ENCODE measurements at regions not wholly inside any gene's neighbourhood (a gene's known extent, or its start where the extent isn't known, plus 50 kb on each side); places are given as distances from the start of the nearest gene placed in this dataset.

- H3K4me3 ChIP-seq (ENCODE audit: low read length in 2 of 2), result peak overlapping the region; percentile 72 to 73
- H3K36me3 ChIP-seq (ENCODE audit: control insufficient read depth in 2 of 2, insufficient read depth in 2 of 2, low read length in 2 of 2), result no peaks in the 10 kb centered on the region
- no peak overlapping the region for H3K27ac ChIP-seq (ENCODE audit: low read length)
- peaks cover 14% of the 10 kb centered on the region for H3K4me1 ChIP-seq (ENCODE audit: control insufficient read depth, insufficient read depth, low read length)
- peak overlapping the region; percentile 21 to 56 for H3K9ac ChIP-seq (ENCODE audit: low read length in 2 of 2)
- H3K9me3 ChIP-seq (ENCODE audit: control insufficient read depth in 2 of 2, low read length in 2 of 2), result no peaks in the 10 kb centered on the region
- H3K27me3 ChIP-seq (ENCODE audit: control insufficient read depth in 1 of 2, insufficient read depth in 2 of 2, low read length in 2 of 2), result peaks cover 0 to 4% of the 10 kb centered on the region in 2 donors
Observed at GRCh38 chr3:194769020-194769643, 83.4 kb downstream of the FAM43A start.

- peaks cover 16% of the 10 kb centered on the region for H3K4me1 ChIP-seq (ENCODE audit: control insufficient read depth, insufficient read depth, low read length)
- H3K9me3 ChIP-seq (ENCODE audit: control insufficient read depth in 2 of 2, low read length in 2 of 2), result no peaks in the 10 kb centered on the region
- no peaks in the 10 kb centered on the region for H3K36me3 ChIP-seq (ENCODE audit: control insufficient read depth in 2 of 2, insufficient read depth in 2 of 2, low read length in 2 of 2)
- H3K4me3 ChIP-seq (ENCODE audit: low read length in 2 of 2), result no peak overlapping the region
- H3K27me3 ChIP-seq (ENCODE audit: control insufficient read depth in 1 of 2, insufficient read depth in 2 of 2, low read length in 2 of 2), result peaks cover 0 to 6% of the 10 kb centered on the region in 2 donors
- H3K27ac ChIP-seq (ENCODE audit: low read length), result no peak overlapping the region
- no peak overlapping the region for H3K9ac ChIP-seq (ENCODE audit: low read length in 2 of 2)
Observed at GRCh38 chr3:194772241-194773000, 86.7 kb downstream of the FAM43A start.

GRCh38 chr3:194773216-194773615 is 87.5 kb downstream of the FAM43A start:
- no peaks in the 10 kb centered on the region for H3K9me3 ChIP-seq (ENCODE audit: control insufficient read depth in 2 of 2, low read length in 2 of 2)
- peaks cover 16% of the 10 kb centered on the region for H3K4me1 ChIP-seq (ENCODE audit: control insufficient read depth, insufficient read depth, low read length)
- H3K9ac ChIP-seq (ENCODE audit: low read length in 2 of 2), result no peak overlapping the region
- no peak overlapping the region for H3K27ac ChIP-seq (ENCODE audit: low read length)
- H3K27me3 ChIP-seq (ENCODE audit: control insufficient read depth in 1 of 2, insufficient read depth in 2 of 2, low read length in 2 of 2), result peaks cover 0 to 6% of the 10 kb centered on the region in 2 donors
- H3K4me3 ChIP-seq (ENCODE audit: low read length in 2 of 2), result no peak overlapping the region
- H3K36me3 ChIP-seq (ENCODE audit: control insufficient read depth in 2 of 2, insufficient read depth in 2 of 2, low read length in 2 of 2), result no peaks in the 10 kb centered on the region

- Histone ChIP-seq H3K27ac (ENCODE audit: low read length) (no peak overlapping the region), H3K27me3 (ENCODE audit: control insufficient read depth in 1 of 2, insufficient read depth in 2 of 2, low read length in 2 of 2) (peaks cover 0 to 6% of the 10 kb centered on the region in 2 donors), H3K9me3 (ENCODE audit: control insufficient read depth in 2 of 2, low read length in 2 of 2) (no peaks in the 10 kb centered on the region), H3K36me3 (ENCODE audit: control insufficient read depth in 2 of 2, insufficient read depth in 2 of 2, low read length in 2 of 2) (no peaks in the 10 kb centered on the region), H3K9ac (ENCODE audit: low read length in 2 of 2) (no peak overlapping the region), H3K4me3 (ENCODE audit: low read length in 2 of 2) (no peak overlapping the region), H3K4me1 (ENCODE audit: control insufficient read depth, insufficient read depth, low read length) (peaks cover 10% of the 10 kb centered on the region)
Observed at GRCh38 chr3:194773771-194774455, 88.2 kb downstream of the FAM43A start.

GRCh38 chr3:194775266-194775665 is 89.6 kb downstream of the FAM43A start:
- no peaks in the 10 kb centered on the region for H3K36me3 ChIP-seq (ENCODE audit: control insufficient read depth in 2 of 2, insufficient read depth in 2 of 2, low read length in 2 of 2)
- no peak overlapping the region for H3K9ac ChIP-seq (ENCODE audit: low read length in 2 of 2)
- no peaks in the 10 kb centered on the region for H3K9me3 ChIP-seq (ENCODE audit: control insufficient read depth in 2 of 2, low read length in 2 of 2)
- H3K27me3 ChIP-seq (ENCODE audit: control insufficient read depth in 1 of 2, insufficient read depth in 2 of 2, low read length in 2 of 2), result peaks cover 0 to 8% of the 10 kb centered on the region in 2 donors
- peaks cover 8% of the 10 kb centered on the region for H3K4me1 ChIP-seq (ENCODE audit: control insufficient read depth, insufficient read depth, low read length)
- no peak overlapping the region for H3K4me3 ChIP-seq (ENCODE audit: low read length in 2 of 2)
- no peak overlapping the region for H3K27ac ChIP-seq (ENCODE audit: low read length)

- Histone ChIP-seq H3K4me1 (ENCODE audit: control insufficient read depth, insufficient read depth, low read length) (peaks cover 8% of the 10 kb centered on the region), H3K4me3 (ENCODE audit: low read length in 2 of 2) (no peak overlapping the region), H3K36me3 (ENCODE audit: control insufficient read depth in 2 of 2, insufficient read depth in 2 of 2, low read length in 2 of 2) (no peaks in the 10 kb centered on the region), H3K27me3 (ENCODE audit: control insufficient read depth in 1 of 2, insufficient read depth in 2 of 2, low read length in 2 of 2) (peaks cover 0 to 8% of the 10 kb centered on the region in 2 donors), H3K27ac (ENCODE audit: low read length) (no peak overlapping the region), H3K9ac (ENCODE audit: low read length in 2 of 2) (no peak overlapping the region), H3K9me3 (ENCODE audit: control insufficient read depth in 2 of 2, low read length in 2 of 2) (no peaks in the 10 kb centered on the region)
Observed at GRCh38 chr3:194775731-194776130, 90.0 kb downstream of the FAM43A start.

GRCh38 chr3:194777729-194778128 is 92.0 kb downstream of the FAM43A start:
- Histone ChIP-seq H3K9ac (ENCODE audit: low read length in 2 of 2) (no peak overlapping the region), H3K27me3 (ENCODE audit: control insufficient read depth in 1 of 2, insufficient read depth in 2 of 2, low read length in 2 of 2) (peaks cover 0 to 3% of the 10 kb centered on the region in 2 donors), H3K36me3 (ENCODE audit: control insufficient read depth in 2 of 2, insufficient read depth in 2 of 2, low read length in 2 of 2) (no peaks in the 10 kb centered on the region), H3K4me3 (ENCODE audit: low read length in 2 of 2) (no peak overlapping the region), H3K4me1 (ENCODE audit: control insufficient read depth, insufficient read depth, low read length) (peaks cover 5% of the 10 kb centered on the region), H3K9me3 (ENCODE audit: control insufficient read depth in 2 of 2, low read length in 2 of 2) (no peaks in the 10 kb centered on the region), H3K27ac (ENCODE audit: low read length) (no peak overlapping the region)

GRCh38 chr3:194779729-194780224 is 94.1 kb downstream of the FAM43A start:
- H3K36me3 ChIP-seq (ENCODE audit: control insufficient read depth in 2 of 2, insufficient read depth in 2 of 2, low read length in 2 of 2), result no peaks in the 10 kb centered on the region
- H3K27me3 ChIP-seq (ENCODE audit: control insufficient read depth in 1 of 2, insufficient read depth in 2 of 2, low read length in 2 of 2), result peaks cover 0 to 3% of the 10 kb centered on the region in 2 donors
- no peak overlapping the region for H3K27ac ChIP-seq (ENCODE audit: low read length)
- no peak overlapping the region for H3K4me3 ChIP-seq (ENCODE audit: low read length in 2 of 2)
- H3K9me3 ChIP-seq (ENCODE audit: control insufficient read depth in 2 of 2, low read length in 2 of 2), result no peaks in the 10 kb centered on the region
- no peak overlapping the region for H3K9ac ChIP-seq (ENCODE audit: low read length in 2 of 2)
- peaks cover 2% of the 10 kb centered on the region for H3K4me1 ChIP-seq (ENCODE audit: control insufficient read depth, insufficient read depth, low read length)

- H3K9ac ChIP-seq (ENCODE audit: low read length in 2 of 2), result no peak overlapping the region
Observed at GRCh38 chr3:194780706-194781105, 95.0 kb downstream of the FAM43A start.

GRCh38 chr3:194781617-194782016 is 95.9 kb downstream of the FAM43A start:
- Histone ChIP-seq H3K9ac (ENCODE audit: low read length in 2 of 2) (no peak overlapping the region), H3K27me3 (ENCODE audit: control insufficient read depth in 1 of 2, insufficient read depth in 2 of 2, low read length in 2 of 2) (peaks cover 0 to 2% of the 10 kb centered on the region in 2 donors), H3K9me3 (ENCODE audit: control insufficient read depth in 2 of 2, low read length in 2 of 2) (no peaks in the 10 kb centered on the region), H3K36me3 (ENCODE audit: control insufficient read depth in 2 of 2, insufficient read depth in 2 of 2, low read length in 2 of 2) (no peaks in the 10 kb centered on the region), H3K27ac (ENCODE audit: low read length) (no peak overlapping the region), H3K4me1 (ENCODE audit: control insufficient read depth, insufficient read depth, low read length) (no peaks in the 10 kb centered on the region), H3K4me3 (ENCODE audit: low read length in 2 of 2) (no peak overlapping the region)

More at GRCh38 chr3:194780706-194781105, 95.0 kb downstream of the FAM43A start:
- H3K4me3 ChIP-seq (ENCODE audit: low read length in 2 of 2), result no peak overlapping the region
- H3K9me3 ChIP-seq (ENCODE audit: control insufficient read depth in 2 of 2, low read length in 2 of 2), result no peaks in the 10 kb centered on the region
- H3K27ac ChIP-seq (ENCODE audit: low read length), result no peak overlapping the region
- H3K36me3 ChIP-seq (ENCODE audit: control insufficient read depth in 2 of 2, insufficient read depth in 2 of 2, low read length in 2 of 2), result no peaks in the 10 kb centered on the region
- H3K4me1 ChIP-seq (ENCODE audit: control insufficient read depth, insufficient read depth, low read length), result peaks cover under 1% of the 10 kb centered on the region
- H3K27me3 ChIP-seq (ENCODE audit: control insufficient read depth in 1 of 2, insufficient read depth in 2 of 2, low read length in 2 of 2), result peaks cover 0 to 2% of the 10 kb centered on the region in 2 donors
